ENCODE measurements at regions not wholly inside any gene's neighbourhood (a gene's known extent, or its start where the extent isn't known, plus 50 kb on each side); places are given as distances from the start of the nearest gene placed in this dataset.

GRCh38 chr16:8500351-8500750 lies 90.0 kb downstream of the TMEM114 start:
- WGBS, 3 donors, result 11 to 43% (median 19%) methylated on average over 1 of the region's 1 CpG
- H3K36me3 ChIP-seq, result no peaks in the 10 kb centered on the region
- H3K27me3 ChIP-seq, result no peaks in the 10 kb centered on the region
- no peak for TF ChIP-seq CTCF (IDR thresholded peaks at IDR 0.05)
- no peak for TF ChIP-seq POLR2A (IDR thresholded peaks at IDR 0.05)
- no peak for TF ChIP-seq EP300 (IDR thresholded peaks at IDR 0.05)
- H3K9me3 ChIP-seq, result no peaks in the 10 kb centered on the region
- intact Hi-C loops (cut with DNase I), result no loop called here
- H3K4me1 ChIP-seq (ENCODE audit: insufficient read depth), result no peaks in the 10 kb centered on the region
- no peak for DNase-seq
- H3K27ac ChIP-seq, result no peak overlapping the region
- H3K4me3 ChIP-seq, result no peak overlapping the region

GRCh38 chr16:8496364-8496763 lies 93.9 kb downstream of the TMEM114 start:
- no peaks in the 10 kb centered on the region for H3K9me3 ChIP-seq
- no peak for DNase-seq
- H3K27me3 ChIP-seq, result no peaks in the 10 kb centered on the region
- H3K27ac ChIP-seq, result no peak overlapping the region
- H3K4me1 ChIP-seq (ENCODE audit: insufficient read depth), result no peaks in the 10 kb centered on the region
- H3K4me3 ChIP-seq, result no peak overlapping the region
- intact Hi-C loops (cut with DNase I), result no loop called here
- no peaks in the 10 kb centered on the region for H3K36me3 ChIP-seq
- 41 to 61% (median 53%) methylated on average over 3 of the region's 3 CpGs for WGBS, 3 donors
- TF ChIP-seq POLR2A (IDR thresholded peaks at IDR 0.05) (no peak), EP300 (IDR thresholded peaks at IDR 0.05) (no peak), CTCF (IDR thresholded peaks at IDR 0.05) (no peak)

- DNase-seq, result no peak
- TF ChIP-seq POLR2A (IDR thresholded peaks at IDR 0.05) (no peak), CTCF (IDR thresholded peaks at IDR 0.05) (no peak), EP300 (IDR thresholded peaks at IDR 0.05) (no peak)
- no peaks in the 10 kb centered on the region for H3K36me3 ChIP-seq
- H3K4me1 ChIP-seq (ENCODE audit: insufficient read depth), result no peaks in the 10 kb centered on the region
- no peaks in the 10 kb centered on the region for H3K27me3 ChIP-seq
- no peak overlapping the region for H3K27ac ChIP-seq
- H3K4me3 ChIP-seq, result no peak overlapping the region
- H3K9me3 ChIP-seq, result no peaks in the 10 kb centered on the region
- WGBS, 3 donors, result 29 to 56% (median 39%) methylated on average over 1 of the region's 1 CpG
- intact Hi-C loops (cut with DNase I), result no loop called here
Observed at GRCh38 chr16:8493972-8494371, 96.3 kb downstream of the TMEM114 start.

- intact Hi-C loops (cut with DNase I), result no loop called here
- no peaks in the 10 kb centered on the region for H3K9me3 ChIP-seq
- no peak for DNase-seq
- TF ChIP-seq EP300 (IDR thresholded peaks at IDR 0.05) (no peak), POLR2A (IDR thresholded peaks at IDR 0.05) (no peak), CTCF (IDR thresholded peaks at IDR 0.05) (no peak)
- H3K36me3 ChIP-seq, result no peaks in the 10 kb centered on the region
- no peaks in the 10 kb centered on the region for H3K4me1 ChIP-seq (ENCODE audit: insufficient read depth)
- H3K4me3 ChIP-seq, result no peak overlapping the region
- H3K27ac ChIP-seq, result no peak overlapping the region
- H3K27me3 ChIP-seq, result no peaks in the 10 kb centered on the region
Observed at GRCh38 chr16:8492690-8493089, 97.6 kb downstream of the TMEM114 start.

GRCh38 chr16:8489580-8489979 lies 100.7 kb downstream of the TMEM114 start:
- no peak overlapping the region for H3K4me3 ChIP-seq

More at GRCh38 chr16:8489580-8489979, 100.7 kb downstream of the TMEM114 start:
- no peaks in the 10 kb centered on the region for H3K9me3 ChIP-seq
- TF ChIP-seq POLR2A (IDR thresholded peaks at IDR 0.05), result no peak
- TF ChIP-seq EP300 (IDR thresholded peaks at IDR 0.05), result no peak
- TF ChIP-seq CTCF (IDR thresholded peaks at IDR 0.05), result no peak
- H3K4me1 ChIP-seq (ENCODE audit: insufficient read depth), result no peaks in the 10 kb centered on the region
- intact Hi-C loops (cut with DNase I), result no loop called here
- H3K27ac ChIP-seq, result no peak overlapping the region
- H3K27me3 ChIP-seq, result no peaks in the 10 kb centered on the region
- H3K36me3 ChIP-seq, result no peaks in the 10 kb centered on the region
- DNase-seq, result no peak
- 60 to 71% (median 63%) methylated on average over 3 of the region's 3 CpGs for WGBS, 3 donors

Data from ovary (tissue), 7 donors.